ENCODE measurements at regions not wholly inside any gene's neighbourhood (a gene's known extent, or its start where the extent isn't known, plus 50 kb on each side); places are given as distances from the start of the nearest gene placed in this dataset.

DNA sequence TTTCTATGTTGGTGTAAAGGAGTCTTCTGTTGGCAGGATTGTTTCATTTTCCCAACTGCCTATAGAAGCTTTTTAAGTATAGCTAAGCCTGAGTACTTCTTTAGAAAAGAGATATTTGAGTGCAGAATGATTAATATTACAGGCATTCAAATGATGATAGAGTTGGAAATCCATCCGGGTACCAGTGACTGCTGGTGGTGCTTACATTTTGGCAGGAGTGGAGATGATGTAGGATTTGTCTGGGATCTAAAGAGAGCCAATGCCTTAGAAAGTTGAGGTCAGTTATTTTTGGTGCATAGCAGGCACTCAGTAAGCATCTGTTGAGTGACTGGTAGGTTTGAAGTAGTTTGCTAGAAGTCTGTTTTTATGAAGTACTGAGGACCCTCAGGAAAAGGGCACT lies 433.5 kb downstream of the DMAC1 start:
- Histone ChIP-seq H3K36me3 (no peaks in the 10 kb centered on the region), H3K27me3 (ENCODE audit: low read depth) (no peaks in the 10 kb centered on the region), H3K4me3 (no peak overlapping the region), H3K9me3 (replicated peaks) (no peaks in the 10 kb centered on the region), H3K4me1 (peaks cover 46% of the 10 kb centered on the region), H3K27ac (replicated peaks) (no peak overlapping the region)
- intact Hi-C loops (cut with micrococcal nuclease), result no loop called here
- DNase-seq, result no peak
- TF ChIP-seq, protein P1, sequence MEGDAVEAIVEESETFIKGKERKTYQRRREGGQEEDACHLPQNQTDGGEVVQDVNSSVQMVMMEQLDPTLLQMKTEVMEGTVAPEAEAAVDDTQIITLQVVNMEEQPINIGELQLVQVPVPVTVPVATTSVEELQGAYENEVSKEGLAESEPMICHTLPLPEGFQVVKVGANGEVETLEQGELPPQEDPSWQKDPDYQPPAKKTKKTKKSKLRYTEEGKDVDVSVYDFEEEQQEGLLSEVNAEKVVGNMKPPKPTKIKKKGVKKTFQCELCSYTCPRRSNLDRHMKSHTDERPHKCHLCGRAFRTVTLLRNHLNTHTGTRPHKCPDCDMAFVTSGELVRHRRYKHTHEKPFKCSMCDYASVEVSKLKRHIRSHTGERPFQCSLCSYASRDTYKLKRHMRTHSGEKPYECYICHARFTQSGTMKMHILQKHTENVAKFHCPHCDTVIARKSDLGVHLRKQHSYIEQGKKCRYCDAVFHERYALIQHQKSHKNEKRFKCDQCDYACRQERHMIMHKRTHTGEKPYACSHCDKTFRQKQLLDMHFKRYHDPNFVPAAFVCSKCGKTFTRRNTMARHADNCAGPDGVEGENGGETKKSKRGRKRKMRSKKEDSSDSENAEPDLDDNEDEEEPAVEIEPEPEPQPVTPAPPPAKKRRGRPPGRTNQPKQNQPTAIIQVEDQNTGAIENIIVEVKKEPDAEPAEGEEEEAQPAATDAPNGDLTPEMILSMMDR (IDR thresholded peaks at IDR 0.05; ENCODE audit: borderline replicate concordance), result no peak

DNA sequence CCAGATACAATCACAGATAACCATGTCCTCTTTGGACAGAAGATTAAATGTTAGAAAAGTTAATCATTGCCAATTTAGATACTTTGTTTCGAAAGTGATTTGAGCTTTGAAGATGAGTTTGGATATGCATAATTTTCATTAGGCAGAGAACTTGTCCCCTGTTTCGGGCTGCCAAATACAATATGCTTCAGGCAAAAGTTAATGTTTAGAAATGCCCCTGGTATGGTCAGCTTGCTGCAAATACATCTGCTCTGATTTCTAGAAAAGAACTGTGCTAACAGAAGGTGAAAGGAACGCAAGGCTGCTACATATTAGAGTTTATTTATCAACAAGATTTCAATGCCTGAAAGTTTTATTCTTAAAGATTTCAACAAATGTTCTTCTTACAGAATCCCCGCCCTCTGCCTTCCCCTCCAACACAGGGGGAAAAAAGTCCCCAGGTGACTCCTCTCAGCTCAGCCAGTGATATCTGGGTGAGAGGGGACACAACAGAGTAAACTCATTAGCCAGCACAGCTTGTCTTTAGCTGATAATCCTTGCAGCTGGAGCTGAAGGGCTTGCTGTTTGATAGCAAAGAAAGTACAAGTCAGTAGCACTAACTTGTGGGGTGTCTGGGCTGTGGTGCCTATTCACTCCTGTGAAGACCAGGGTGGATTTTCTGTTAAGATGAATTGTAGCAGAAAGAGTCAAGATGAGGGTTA lies 435.7 kb downstream of the DMAC1 start:
- TF ChIP-seq, protein P1 (IDR thresholded peaks at IDR 0.05; ENCODE audit: borderline replicate concordance), result no peak
- no peaks in the 10 kb centered on the region for H3K9me3 ChIP-seq (replicated peaks)
- no peaks in the 10 kb centered on the region for H3K36me3 ChIP-seq
- peaks cover 24% of the 10 kb centered on the region for H3K4me1 ChIP-seq
- H3K4me3 ChIP-seq, result no peak overlapping the region
- DNase-seq, result no peak
- intact Hi-C loops (cut with micrococcal nuclease), result no loop called here
- no peak overlapping the region for H3K27ac ChIP-seq (replicated peaks)
- no peaks in the 10 kb centered on the region for H3K27me3 ChIP-seq (ENCODE audit: low read depth)

DNA sequence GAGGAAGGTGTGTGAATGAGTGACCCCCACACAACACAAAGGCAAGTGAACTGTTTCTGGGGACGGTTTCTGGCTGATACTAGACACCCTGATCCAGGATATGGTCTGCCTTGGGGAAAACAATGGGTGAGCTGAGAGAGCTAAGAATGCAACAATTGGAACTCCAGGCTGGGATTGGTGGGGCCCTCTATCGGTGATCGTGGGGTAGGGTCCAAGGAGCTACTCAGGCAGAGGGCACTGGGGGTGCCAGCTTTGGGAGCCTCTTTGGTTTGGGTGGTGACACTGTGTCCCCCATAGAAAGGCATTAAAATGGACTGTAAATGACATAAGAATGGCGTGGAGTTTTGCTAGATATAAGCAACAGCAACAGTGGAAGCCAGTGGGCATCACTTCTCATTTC lies 439.1 kb downstream of the DMAC1 start:
- Histone ChIP-seq H3K4me1 (peaks cover 9% of the 10 kb centered on the region), H3K4me3 (no peak overlapping the region), H3K9me3 (replicated peaks) (no peaks in the 10 kb centered on the region), H3K36me3 (no peaks in the 10 kb centered on the region), H3K27me3 (ENCODE audit: low read depth) (no peaks in the 10 kb centered on the region), H3K27ac (replicated peaks) (no peak overlapping the region)
- DNase-seq, result no peak
- TF ChIP-seq, protein P1 (IDR thresholded peaks at IDR 0.05; ENCODE audit: borderline replicate concordance), result no peak
- intact Hi-C loops (cut with micrococcal nuclease), result no loop called here

GRCh38 chr9:7358876-7359275 lies 440.7 kb downstream of the DMAC1 start:
- H3K27ac ChIP-seq (replicated peaks), result no peak overlapping the region
- DNase-seq, result no peak
- H3K4me3 ChIP-seq, result no peak overlapping the region
- TF ChIP-seq, protein P1 (IDR thresholded peaks at IDR 0.05; ENCODE audit: borderline replicate concordance), result no peak
- H3K9me3 ChIP-seq (replicated peaks), result no peaks in the 10 kb centered on the region
- peaks cover 3% of the 10 kb centered on the region for H3K4me1 ChIP-seq
- intact Hi-C loops (cut with micrococcal nuclease), result no loop called here
- H3K27me3 ChIP-seq (ENCODE audit: low read depth), result no peaks in the 10 kb centered on the region
- no peaks in the 10 kb centered on the region for H3K36me3 ChIP-seq

- Histone ChIP-seq H3K4me3 (no peak overlapping the region), H3K27me3 (ENCODE audit: low read depth) (no peaks in the 10 kb centered on the region), H3K9me3 (replicated peaks) (no peaks in the 10 kb centered on the region), H3K4me1 (no peaks in the 10 kb centered on the region), H3K36me3 (no peaks in the 10 kb centered on the region), H3K27ac (replicated peaks) (no peak overlapping the region)
- intact Hi-C loops (cut with micrococcal nuclease), result no loop called here
- DNase-seq, result no peak
- TF ChIP-seq, protein P1 (IDR thresholded peaks at IDR 0.05; ENCODE audit: borderline replicate concordance), result no peak
Measured at GRCh38 chr9:7354704-7355103, 444.9 kb downstream of the DMAC1 start.

Data from left ventricle myocardium inferior (tissue), 1 donor.